GM19455 (cell line): ENCODE measurements at regions not wholly inside any gene's neighbourhood (a gene's known extent, or its start where the extent isn't known, plus 50 kb on each side); places are given as distances from the start of the nearest gene placed in this dataset.
"Not testable (repeated sequence)": the region's sequence is repeated elsewhere in the genome, so short reads cannot be mapped to it uniquely, and the experiment has no call there.

Experiments
- ATAC-seq: cut with Tn5 transposase; IDR thresholded peaks from one replicate; pipeline ENCODE4 v1.9.1; 2021; ENCODE audit not compliant: unreplicated experiment

DNA sequence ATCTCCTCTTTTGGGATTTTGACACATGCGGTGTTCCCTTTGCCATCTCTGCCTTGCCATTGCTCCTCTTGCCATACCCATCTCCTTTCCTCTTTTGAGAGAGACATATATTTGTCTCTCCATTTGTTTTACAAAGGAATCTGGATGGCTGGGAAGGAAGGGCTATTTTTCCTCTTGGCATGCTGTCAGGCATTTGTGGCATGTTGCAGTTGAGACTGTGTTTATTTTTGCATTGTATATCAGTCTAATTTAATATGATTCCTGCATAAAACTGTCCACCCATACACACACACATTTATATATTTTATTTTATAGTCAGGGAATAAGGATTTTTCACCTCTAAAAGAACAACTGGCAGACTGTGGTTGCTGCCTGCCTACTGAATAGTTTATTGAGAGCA, 1105.8 kb upstream of the SEMA6A start:
- ATAC-seq = no peak

DNA sequence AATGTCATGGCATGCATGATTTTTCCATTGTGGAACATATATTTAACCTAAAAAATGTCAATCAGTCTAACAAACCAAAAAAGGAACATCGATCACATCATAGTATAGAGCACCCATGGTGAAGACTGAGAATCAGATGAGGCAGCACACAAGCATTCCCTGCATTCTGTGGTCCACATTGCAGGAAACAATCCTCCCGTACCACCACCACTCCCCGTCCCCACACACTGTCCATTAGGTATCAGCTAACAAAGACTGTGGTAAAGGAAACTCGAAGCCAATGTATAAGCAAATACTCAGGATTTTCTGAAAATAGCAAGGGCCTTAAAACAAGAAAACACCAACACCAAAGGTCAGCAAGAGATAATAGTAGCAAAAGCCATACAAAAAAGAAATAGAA, 1104.4 kb upstream of the SEMA6A start:
- no peak for ATAC-seq

DNA sequence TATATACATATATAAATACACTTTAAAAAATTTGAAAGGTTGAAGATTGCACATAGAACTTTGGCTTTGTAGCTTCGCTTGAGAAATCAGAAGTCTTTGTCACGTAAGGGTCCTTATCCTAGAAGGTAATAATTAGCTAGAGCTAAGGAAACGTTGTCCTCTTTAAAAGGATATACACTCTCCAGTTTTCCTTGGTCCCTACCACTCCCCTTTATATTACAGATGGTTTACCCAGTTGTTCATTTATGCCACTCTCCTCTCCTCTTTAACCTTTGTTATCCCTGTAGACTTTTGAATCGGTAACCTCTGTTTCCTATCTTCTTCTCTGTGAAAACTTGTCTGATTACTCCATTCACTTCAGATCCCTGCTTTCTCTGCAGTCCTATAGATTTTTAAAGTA, 1101.0 kb upstream of the SEMA6A start:
- no peak for ATAC-seq

DNA sequence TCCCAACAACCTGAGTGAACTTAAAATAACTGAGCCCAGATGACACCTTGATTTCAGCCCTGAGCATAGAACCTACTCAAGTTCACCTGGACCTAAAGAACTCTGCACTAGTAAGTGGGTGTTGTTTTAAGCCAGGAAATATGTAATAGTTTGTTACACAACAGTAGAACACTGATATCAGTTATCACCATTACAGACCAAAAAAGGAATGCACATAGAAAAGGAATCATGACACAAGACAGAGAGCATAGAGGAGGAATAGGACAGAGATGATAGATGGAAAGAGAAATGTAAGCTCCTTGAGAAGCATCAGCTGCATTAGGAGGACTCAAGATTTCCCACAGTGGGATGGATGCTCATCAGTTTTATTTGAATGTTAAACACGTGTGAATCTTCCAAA, 1096.9 kb upstream of the SEMA6A start:
- ATAC-seq = no peak

DNA sequence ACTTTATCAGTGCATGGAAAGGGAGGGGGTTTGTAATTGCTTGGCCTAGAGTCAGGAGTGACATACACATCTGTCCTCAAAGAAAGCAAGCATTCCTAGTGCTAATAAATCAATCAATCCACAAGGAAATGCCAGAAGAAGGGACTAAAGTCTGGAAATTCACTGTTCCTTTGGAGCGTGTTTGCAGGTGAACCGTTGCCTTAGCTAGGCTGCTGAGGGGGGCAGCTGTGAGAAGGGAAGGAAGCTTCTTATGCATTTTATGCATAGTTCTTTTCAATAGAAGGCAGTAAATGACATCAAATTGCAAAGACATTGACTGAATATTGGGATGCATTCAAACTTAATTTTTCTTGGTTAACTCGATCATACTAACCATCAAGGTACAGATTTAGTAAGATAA, 1092.5 kb upstream of the SEMA6A start:
- ATAC-seq = no peak

DNA sequence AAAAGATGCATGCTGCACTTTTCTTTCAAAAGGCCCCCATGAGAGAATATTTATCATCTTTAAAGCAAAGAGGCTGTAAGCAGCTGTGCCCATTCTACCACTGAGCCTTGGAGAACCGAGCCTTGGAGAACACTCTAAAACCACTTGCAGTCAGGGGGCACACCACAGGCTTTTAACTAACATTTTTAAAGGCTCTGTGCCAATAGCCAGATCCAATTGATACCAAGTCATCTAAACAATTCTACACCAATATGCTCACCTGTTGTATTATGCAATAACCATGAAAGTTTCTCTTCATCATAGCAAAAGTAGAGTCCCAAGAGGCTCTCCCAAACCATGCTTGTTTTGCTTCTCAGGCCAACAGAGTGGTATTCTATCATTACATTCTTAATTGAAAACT, 1090.5 kb upstream of the SEMA6A start:
- no peak for ATAC-seq

DNA sequence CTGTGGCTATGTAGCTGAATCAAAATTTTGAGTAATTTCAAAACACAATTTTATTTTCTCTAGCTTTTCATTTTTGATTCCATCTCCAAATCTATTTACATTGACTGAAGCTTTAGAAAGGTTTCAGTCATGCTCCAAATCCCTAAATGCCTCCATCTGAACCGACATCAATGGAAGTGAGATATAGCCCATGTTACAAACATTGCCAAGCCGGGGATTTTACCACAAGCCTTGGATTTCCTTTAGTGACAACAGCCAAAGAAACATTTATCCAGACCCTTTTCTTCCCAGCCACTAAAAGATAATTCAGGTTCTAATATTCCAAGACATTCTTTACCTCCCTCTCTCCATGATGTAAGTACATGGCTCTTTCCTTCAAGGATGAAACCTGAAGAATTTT, 1087.7 kb upstream of the SEMA6A start:
- ATAC-seq = no peak

DNA sequence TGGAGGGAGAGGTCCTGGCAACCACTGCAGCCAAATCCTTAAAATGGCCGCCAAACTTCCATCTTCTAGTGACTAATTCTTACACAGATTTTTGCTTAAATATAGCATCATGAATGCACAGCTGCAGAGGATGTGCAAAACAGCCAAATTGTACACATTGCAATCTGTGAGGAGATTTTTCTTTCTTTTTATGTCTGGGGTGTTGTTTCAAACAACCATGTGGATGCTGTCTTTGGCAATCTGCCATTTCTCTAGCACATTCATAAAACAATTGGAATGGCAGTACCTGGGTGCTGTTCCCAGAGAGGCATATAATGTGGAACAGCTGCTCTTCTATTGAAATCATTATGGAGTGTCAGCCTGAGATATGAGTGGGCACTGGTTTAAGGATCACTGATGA, 1082.9 kb upstream of the SEMA6A start:
- ATAC-seq = no peak

DNA sequence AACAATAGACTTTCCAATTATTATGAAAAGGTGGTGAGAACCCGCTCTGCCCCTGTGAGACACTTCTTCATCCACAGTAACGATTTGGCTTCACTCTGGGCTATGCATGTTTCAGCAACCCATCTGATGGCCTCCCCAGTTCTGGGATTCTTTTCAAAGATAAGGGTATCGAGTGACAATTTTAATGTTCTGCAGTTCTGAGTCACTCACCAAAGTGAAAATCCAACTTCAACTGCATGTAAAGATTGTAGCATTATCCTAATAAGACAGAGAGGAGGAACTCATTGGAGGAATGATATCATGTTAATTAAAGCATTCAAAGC, 1078.3 kb upstream of the SEMA6A start:
- ATAC-seq = no peak

DNA sequence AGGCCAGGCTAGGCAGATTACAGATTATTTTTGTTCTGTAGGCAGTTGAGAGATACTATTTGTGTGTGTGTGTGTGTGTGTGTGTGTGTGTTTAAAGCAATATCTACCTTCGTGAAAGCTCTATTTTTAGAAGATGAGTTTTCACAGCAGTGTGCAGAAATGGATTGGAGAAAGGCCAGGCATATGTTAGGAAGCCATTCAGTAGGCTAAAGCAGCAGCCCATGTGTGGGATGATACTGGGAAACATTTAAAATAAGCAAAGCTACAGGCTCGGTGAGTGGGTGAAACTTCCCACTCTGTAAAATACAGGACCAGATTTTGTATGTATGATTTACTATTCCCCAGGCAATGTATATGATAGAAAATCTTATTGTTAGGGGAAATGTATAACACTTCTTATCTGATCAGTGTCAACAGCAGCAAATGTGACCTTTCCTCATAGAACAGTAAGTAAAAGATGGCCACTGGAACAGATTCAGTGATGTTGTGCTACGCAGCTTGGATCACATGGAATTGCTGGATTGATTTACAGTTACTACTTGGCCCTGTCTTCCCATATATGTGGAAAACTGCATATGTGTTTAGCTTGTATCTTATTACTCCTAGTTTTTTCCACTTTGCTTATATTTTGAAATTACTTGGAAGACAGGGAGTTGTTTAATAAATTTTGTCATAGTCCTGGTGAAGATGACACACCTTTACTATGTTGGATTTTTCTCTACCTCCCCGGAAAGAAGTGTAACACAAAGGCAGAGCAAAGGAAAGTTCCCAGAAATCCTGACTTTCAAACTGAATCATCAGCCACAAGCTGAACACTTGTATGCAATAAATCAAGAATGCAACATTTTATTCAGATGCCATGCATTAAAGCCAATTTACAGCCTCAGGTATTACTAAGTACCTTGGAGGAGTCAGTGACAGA, 1077.7 kb upstream of the SEMA6A start:
- ATAC-seq = no peak

DNA sequence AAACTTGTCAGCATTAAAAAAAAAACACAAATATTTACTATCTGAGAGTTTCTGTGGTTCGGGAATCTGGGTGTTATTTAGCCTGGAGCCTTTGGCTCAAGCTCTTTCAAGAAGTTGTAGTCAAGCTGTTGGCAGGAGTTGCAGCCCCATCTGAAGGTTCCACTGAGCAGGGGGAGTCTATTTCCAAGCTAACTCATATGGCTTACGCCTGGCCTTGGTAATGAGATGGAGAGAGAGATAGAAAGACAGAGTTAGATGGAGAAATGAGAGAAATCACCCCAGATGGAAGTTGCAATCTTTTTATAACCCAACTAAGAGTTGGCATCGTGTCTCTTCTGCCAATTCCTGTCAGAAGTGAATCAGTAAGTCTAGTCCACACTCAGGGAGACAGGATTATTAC, 1075.2 kb upstream of the SEMA6A start:
- no peak for ATAC-seq

DNA sequence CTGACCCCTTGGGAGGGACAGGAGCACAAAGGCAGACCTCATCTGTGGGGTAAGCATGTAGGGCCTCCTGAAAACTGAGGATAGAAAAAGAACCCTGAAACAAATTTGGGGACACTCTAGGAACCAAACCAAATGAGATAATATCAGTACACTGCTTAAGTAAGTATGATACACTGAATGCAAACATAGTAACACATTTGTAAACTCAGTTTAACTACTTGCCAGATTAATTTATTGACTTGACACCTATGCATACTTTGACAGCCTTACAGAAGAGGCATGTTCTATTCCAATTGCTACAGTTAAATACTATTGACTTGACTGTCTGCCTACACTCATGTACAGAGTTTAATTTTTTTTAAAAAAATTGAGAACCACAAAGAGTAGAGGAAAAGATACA, 1070.8 kb upstream of the SEMA6A start:
- ATAC-seq = no peak

DNA sequence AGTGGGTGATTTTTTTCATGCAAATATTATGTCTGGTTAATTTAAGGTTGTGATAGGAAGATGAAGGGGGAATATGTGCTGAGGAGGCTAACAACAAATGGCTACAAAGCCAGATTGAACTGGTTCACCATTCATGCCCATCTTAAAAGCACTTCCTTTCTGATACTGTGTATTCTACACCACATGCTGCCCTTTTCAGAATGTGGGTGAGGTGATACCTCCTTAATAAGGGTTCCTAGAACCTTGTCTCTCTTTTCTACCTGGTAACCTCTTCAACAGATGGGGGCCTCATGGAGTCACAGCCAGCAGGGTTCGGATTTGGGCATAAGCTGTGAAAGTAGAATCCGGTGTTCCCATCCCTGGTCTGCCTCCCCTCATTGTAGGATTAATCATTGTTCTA, 1064.0 kb upstream of the SEMA6A start:
- no peak for ATAC-seq

DNA sequence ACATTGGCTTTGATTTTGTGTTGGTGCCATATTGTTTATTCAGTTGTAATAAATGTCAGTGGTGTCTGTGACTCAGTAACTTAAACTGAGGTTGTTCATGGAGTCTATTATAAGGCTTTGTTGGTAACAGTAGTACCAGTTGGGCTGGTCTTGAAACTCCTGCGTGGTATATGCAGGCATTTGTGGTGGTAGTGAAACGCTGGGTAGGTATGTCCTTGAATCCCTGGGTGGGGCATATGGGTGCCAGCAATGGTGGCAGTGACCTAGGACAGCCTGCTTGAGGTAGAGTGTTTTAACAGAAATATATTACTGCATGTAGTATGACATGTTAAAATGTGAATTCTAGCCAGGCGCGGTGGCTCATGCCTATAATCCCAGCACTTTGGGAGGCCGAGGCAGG, 1058.5 kb upstream of the SEMA6A start:
- no peak for ATAC-seq

DNA sequence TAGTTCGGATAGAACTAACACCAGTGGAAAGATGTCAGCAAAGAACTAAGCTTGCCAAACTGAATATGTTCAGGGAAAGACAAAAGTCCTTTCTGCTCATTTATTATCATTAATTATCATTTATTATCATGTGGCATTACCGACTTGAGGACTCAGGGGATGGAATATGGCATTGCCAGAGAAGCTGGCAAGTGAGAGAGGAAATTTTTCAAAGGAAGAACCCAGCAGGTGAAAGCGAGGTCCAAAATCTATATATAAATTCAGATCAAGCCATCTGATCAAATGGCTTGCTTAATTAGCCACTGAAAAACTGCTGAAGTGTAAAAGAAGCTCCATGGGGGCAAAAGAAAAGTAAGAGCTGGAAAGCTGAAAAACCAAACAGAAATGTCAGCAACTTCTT, 1049.6 kb upstream of the SEMA6A start:
- ATAC-seq = no peak

DNA sequence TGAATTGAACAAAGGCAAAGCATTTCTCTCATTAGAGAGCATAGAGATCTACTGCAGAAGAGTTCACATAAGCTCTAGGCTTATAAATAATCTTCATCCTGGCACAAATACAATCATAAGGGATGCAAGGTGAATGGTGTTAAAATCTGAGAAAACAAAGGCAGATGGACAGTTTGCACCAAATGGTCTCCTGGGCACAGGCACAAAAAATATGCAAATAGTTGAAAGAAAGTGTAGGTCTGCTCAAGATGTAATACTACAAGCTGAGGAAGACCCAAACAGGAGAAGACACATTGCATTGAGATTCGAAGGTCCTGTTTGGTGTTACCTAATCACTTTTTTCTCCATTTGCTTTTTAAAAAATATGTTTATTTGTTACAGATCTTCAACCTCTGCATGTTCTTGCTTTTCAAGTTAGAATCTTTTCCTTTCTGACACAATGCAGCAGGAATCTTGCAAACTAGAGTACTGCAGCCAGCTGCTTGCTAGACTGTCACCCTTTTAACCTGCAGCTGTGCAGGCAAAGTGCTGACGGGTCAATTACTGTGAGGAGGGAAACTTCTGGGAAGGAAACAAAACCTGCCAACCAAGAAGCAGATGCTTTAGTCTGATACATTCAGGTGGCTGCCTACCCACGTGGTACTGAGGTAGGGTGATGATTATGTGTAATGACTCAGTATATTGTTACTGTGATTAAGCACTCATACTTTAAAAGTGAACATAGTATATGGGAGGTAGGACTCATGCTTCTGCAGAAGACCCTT, 1048.6 kb upstream of the SEMA6A start:
- ATAC-seq = no peak

DNA sequence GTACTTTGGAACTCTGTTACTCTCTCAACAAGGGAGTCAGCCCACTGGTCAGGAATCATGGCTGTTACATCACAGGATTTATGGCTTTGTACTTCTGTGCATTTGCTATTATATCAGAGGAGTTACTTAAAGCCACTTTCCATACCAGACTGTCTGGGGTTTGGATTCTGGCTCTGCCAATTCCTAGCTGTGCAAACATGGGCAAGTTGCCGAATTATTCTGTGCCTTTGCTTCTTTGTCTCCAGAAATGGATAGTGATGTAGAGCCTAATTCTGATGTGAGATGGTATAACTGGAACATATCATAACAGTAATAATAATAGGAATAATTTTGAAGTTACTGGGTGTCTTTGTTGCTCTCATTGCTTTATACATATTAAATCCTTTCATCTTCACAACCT, 1047.3 kb upstream of the SEMA6A start:
- no peak for ATAC-seq

DNA sequence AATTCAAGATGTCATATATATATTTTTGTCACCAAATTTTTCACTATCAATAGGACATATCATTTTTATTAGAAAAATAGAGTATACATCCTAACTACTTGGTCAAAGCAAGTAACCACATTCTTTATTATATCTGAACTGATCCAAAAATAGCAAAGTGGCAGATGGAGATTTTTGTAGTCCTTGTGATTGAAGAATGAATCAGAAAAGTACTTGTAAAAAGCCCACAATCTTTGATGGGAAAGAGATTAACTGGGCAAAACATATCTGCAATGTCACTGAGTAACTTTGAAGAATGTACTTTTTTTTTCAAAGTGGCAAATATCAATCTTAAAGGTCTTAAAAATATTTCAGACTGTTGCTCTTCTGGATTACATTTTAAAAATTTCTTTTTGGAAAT, 1040.6 kb upstream of the SEMA6A start:
- ATAC-seq = no peak

DNA sequence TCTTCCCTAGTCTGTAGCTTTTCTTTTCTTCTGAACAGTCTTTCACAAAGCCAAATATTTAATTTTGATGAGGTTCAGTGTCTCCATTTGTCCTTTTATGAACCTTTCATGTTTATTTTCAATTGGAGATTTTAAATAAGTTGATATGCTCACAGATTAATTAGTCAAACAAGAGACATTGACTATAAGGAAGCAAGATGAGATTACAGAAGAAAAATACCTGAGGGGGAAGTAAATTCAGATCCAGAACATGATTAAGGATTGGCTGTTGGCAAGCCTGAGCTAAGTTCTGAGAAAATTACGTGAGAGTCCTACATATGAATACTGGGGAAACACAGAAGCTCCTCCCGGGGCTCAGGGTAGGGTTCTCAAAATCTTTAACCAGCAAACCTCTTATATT, 1039.8 kb upstream of the SEMA6A start:
- no peak for ATAC-seq

DNA sequence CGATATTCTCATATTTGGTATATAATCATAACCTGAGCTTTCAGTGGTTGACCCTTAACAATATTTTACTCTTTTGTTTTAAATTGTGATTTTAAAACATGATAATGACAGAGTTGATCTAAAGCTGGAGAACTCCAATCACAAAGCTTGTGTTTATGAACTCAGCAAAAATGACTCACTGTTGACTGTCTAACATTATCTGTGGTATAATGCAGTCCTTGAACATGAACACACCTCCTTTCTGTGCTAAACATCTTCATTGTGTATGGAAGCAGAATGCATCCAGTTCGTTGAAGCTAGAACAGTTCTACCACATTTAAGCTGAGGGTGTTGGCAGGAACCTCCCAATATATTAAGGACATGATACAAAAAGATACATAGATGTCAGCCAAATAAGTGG, 1030.2 kb upstream of the SEMA6A start:
- no peak for ATAC-seq

DNA sequence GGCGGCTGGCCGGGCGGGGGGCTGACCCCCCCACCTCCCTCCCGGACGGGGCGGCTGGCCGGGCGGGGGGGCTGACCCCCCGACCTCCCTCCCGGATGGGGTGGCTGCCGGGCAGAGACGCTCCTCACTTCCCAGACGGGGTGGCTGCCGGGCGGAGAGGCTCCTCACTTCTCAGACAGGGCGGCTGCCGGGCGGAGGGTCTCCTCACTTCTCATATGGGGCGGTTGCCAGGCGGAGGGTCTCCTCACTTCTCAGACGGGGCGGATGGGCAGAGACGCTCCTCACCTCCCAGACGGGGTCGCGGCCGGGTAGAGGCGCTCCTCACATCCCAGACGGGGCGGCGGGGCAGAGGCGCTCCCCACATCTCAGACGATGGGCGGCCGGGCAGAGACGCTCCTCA, 1025.2 kb upstream of the SEMA6A start:
- ATAC-seq = not testable (repeated sequence)

DNA sequence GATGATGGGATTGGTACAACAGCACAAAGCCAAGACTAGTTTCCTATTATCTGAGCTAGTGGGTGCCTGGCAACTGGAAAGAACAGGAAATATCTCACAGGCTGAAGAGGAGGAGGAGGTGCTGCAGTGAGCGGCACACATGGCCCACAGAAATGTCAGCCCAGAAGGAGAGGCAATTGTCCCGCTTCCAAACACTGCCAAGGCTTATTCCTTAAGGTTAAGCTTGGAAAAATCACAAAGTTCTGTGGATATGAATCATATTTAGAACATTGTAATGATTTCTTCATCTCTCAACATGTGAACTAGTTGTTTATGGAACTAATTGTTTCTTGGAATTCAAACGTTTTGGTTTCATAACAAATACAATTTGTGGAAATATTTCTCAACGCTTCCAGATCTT, 1019.5 kb upstream of the SEMA6A start:
- ATAC-seq = no peak

DNA sequence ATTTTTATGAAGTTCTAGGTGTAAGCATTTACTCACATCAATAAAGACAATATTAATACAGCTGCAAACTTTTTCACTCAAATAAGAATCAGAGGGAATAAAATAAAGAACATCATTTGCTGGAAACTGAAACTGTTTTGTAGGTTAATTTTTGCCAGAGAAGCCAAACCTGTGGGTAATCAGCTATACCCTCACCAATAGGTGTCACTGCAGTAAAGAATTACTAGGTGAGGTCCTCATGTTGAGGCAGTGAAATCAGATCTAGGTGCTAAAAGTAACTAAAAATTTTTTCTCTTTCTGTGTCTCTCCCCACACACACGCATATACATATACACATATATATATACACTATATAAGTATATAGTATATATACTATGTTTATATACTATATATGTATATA, 1016.3 kb upstream of the SEMA6A start:
- no peak for ATAC-seq
